ENCODE measurements at regions not wholly inside any gene's neighbourhood (a gene's known extent, or its start where the extent isn't known, plus 50 kb on each side); places are given as distances from the start of the nearest gene placed in this dataset.

DNA sequence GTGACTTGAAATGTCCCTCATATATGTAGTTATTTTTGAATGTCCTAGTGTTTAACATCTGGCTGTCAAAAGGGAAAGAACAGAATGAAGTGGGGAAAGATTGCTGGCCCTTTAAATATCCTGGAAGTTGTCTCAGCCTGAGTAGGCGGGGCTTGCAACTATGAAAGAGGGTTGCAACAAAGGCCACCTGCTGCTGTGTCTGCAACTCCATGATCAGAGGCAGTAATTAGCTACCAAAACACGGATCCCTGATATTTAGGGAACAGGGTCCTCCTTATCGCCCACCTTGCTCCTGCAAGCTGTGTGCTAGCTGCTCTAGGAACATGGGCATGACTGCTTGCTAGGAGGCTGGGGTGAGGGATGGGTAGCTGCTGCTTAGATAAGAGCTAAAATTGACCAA is 100.2 kb upstream of the CFAP20DC start:
- no peak for DNase-seq (ENCODE audit: low read depth in 1 of 2, low spot score in 1 of 2)

DNA sequence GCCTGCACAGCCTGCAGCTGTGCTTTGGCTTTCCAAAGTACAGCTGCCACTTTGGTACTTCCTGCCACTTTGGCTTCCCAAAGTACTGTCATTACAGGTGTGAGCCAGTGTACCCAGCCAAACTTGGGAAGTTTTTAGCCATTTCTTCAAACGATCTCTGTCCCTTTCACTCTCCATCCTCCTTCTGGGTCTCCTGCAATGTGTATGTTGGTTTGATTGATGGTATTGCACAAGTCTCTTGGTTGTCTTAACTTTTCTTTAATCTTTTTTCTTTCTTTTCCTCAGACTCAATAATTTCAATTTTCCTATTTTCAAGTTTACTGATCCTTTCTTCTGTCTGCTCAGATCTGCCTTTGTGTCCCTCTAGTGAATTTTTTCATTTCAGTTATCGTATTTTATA is 99.3 kb upstream of the CFAP20DC start:
- no peak for DNase-seq (ENCODE audit: low read depth in 1 of 2, low spot score in 1 of 2)

DNA sequence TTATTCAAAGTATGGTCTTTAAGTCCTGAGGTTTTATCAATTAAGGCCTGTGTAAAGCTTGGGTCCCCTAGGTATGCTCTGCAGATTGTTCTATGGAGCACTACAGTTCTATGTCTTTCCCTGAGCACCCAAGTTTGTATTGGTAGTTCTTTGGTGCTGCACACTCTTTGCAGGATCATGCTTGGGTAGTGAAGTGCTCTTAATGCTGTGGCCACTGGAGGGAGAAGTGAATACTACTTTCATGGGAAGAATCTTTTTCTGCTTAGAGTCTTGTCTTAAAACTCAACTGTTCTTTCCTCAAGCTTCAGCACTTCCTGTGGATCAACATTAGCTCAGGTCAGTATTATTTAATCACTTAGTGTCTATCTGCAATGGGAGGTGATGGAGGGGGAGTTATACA is 93.6 kb upstream of the CFAP20DC start:
- no peak for DNase-seq (ENCODE audit: low read depth in 1 of 2, low spot score in 1 of 2)

DNA sequence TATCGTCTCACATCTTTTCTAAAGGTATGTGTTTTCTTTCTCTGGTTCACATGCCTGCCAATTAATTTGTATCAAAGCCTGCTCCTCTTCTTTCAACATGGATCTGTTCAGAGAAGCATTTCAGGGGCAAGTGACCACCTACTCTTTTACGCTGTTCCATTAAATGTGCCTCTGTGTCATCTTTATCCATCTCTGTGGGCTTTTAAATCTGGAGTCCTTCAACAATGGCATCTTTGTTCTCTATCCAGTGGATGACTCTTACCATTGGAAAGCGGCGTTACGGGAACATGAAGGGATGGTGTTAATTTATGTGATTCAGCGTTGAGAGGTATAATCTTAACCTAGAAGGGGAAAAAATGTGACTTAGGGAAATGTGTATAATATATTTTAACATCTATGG is 92.7 kb upstream of the CFAP20DC start:
- DNase-seq (ENCODE audit: low read depth in 1 of 2, low spot score in 1 of 2) = no peak

DNA sequence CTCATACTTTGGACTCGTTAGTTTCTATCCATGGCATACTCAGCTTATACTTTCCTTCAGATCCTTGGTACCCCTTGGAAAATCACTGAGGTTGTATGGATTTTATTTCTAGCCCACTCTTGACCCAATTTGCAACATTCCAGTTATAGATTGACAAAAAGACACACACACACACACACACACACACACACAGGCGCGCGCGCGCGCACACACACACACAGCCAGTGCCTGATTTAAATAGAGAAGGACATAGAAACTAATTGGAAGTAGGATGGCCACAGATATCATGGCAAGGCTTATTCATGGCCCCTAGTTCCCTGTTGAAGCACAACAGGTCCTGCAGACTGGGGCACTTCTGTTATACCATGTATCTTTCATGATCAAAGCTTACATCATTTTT is 89.1 kb upstream of the CFAP20DC start:
- no peak for DNase-seq (ENCODE audit: low read depth in 1 of 2, low spot score in 1 of 2)

DNA sequence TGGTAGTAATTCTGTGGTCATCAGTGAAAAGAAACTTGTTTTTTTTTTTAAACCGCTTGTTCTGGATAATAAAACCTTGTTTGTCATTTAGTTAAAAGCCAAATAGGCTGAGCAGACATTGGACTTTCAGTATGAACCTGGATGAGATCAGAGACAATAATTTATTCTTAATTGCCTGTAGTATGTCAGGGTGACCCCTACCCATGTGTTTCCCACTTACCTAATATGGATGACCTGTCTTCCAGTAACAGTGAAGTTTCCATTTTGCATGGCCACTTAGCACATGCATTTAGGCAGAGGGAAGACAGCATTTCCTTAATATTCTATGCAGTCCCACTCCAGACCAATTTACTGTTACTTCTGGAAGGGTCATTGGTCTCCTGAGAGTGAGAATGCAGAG is 87.6 kb upstream of the CFAP20DC start:
- DNase-seq (ENCODE audit: low read depth in 1 of 2, low spot score in 1 of 2) = no peak

DNA sequence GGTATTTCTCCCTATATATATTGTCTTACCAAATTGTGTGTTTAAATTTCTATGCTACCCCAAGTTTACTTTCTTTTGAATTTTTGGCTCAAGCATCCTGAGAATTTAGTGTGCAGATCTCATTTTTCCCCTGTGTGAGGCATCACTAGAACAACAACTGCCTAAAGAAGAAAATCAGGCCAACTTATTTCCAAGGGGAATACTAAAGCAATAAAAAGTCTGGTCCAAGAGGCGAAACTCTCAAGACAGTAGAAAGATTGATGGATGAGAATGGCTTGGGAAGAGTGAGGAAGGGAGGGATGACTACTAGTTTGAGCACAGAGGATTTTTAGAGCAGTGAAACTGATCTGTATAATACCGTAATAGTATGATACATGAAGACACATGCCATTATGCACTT is 86.3 kb upstream of the CFAP20DC start:
- DNase-seq (ENCODE audit: low read depth in 1 of 2, low spot score in 1 of 2) = no peak

DNA sequence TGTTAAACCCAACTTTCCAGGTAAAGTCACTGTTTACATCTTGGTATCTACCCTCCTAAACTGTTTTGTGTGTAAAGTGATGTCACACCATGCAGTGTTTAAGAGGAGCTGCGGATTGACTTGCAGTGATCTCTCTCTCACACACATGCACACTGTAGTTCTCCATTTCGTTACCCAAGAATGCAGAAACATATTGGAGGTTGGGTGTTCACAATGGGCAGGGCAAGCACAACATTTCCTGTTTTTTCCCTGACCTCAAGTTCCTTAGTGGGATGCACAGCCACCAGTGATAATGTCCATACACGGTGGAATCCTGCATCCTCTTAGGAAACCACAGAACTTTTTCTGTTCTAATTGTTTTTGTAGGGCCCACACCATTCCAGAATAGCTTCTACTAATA is 85.3 kb upstream of the CFAP20DC start:
- no peak for DNase-seq (ENCODE audit: low read depth in 1 of 2, low spot score in 1 of 2)

DNA sequence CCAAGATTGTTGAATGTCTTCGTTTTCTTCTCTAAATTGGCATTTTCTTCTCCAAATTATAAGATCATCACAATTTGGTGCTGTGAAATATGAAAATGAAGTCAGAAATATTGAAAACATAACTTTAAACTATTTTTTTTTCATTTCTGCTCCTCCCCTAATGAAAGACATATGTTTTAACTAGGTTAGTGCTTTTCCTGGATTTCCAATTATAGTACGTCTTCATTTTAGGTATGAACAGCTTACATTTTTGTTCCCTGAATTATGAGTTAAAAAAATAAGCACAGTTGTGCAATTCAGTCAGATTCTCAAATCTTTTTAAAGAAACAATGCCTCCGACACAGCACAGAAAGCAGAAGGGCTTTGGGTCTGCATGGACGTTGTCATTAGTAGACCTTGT is 83.5 kb upstream of the CFAP20DC start:
- DNase-seq (ENCODE audit: low read depth in 1 of 2, low spot score in 1 of 2) = no peak

DNA sequence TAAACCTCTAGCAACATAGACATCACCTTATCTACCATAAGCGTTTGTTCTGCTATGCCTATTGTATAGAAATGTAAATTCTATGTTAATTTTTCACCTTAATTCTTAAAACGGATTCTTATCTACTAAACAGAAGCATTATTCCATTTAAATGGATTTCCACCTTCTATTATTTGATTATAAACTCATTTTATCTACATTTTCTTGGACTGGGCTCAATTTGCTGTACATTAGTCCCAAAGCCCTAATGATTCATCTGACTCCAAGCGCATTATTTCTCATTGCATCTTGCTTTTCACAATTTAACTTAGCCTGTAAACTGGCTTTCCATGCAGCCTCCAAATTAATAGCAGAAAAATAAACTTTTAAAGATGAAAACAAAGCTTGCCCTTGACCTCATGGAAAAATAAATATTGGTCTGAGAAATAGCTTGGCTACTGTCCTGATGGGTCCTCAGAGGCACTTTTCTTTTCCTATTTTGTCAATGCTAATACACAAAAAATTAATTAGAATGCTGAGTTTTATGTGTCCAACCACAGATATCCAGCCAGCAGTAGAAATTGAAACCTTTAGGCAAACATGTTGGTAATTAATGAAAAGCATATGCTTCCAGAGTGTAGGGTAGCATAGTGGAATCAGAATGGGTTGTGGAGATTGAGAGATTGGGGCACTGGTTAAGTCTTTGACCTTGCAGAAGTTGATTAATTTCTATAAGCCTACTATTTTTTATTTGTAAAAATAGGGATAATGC is 81.4 kb upstream of the CFAP20DC start:
- no peak for DNase-seq (ENCODE audit: low read depth in 1 of 2, low spot score in 1 of 2)

DNA sequence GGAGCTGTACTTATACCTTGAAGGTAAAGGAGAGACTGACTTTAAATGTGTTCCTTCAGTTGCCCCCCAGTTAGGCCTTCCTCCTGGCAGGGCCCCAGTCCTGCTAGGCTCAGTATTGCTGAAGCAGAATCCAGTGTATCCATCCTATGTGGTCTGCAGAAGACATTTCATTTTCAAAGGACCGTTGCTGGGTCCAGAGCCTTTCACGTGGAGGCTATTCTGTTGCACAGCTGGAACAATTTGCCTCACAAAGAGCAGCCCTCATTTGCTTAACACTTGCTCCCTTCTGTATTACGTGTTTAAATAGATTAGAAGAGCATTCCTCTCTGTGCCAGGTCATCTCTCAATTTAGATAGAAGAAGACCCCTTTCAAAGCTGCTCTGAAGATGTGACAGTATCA is 78.9 kb upstream of the CFAP20DC start:
- no peak for DNase-seq (ENCODE audit: low read depth in 1 of 2, low spot score in 1 of 2)

DNA sequence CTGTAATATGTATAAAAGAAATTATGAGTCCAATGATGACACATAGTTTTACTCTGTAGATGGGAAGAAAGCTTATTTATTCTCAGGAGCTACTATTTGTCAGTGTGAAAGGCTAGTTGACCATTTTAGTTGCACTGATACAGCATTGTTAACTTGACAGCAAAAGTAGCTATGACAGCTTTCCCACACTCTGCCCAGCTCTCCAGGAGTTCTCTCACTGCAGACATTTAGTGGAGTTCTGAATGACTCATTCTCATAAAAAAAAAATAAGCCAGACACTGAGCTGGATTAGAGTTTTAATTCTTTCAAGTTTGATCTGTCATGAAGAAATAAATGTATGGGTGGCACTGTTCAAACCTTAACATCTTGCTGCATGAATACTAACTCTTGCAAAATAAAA is 77.2 kb upstream of the CFAP20DC start:
- DNase-seq (ENCODE audit: low read depth in 1 of 2, low spot score in 1 of 2) = no peak

DNA sequence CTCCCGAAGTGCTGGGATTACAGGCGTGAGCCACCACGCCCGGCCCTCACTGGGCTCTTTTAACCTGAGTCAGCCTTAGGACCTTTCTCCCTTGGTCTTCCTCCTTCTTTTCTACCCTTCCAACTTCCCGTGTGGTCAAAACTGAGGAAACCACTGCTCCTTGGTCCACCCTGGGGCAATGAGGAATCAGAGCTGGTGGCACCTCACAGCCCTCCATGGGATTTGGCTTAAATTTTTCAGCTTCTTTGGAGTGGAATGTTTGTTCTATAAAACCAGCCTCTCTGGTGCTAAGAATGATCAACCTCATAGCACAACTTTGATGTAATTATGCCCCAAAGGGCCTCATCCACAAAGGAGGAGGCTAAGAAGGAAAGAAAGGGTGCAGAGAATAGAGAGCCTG is 76.6 kb upstream of the CFAP20DC start:
- no peak for DNase-seq (ENCODE audit: low read depth in 1 of 2, low spot score in 1 of 2)

DNA sequence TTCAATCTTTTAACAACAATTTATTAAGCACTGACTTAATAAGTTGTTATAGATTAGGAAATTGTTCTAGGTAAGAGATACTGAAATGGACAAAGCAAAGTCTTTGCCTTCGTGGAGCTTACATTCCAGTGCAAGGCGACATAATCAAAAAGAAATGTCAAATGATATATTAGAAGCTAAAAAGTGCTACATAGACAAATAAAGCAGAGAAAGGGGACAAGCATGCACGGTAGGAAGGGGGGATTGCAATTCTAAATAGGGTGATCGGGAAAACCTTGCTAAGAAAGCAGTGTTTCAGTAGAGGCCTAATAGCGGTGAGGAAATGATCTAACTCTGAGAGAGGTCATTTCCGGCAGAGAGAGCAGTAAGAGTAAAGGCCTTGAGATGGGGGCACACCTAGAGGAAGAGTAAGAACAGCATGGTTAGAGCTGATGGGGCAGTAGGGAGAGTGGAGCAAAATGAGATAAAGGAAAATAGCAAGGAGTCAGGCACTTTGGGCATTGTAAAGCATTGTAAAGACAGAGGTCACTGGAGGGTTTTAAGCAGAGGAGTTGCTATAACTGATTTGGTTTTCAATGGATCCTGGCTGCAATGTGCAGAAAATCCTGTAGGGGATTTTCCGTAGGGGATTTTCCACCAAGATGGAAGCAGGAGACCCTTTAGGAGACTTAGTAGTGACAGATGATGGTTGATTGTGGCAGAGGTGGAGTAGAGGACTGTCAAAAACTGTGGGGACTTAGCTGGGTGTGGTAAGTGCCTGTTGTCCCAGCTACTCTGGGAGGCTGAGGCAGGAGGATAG is 71.7 kb upstream of the CFAP20DC start:
- no peak for DNase-seq (ENCODE audit: low read depth in 1 of 2, low spot score in 1 of 2)

DNA sequence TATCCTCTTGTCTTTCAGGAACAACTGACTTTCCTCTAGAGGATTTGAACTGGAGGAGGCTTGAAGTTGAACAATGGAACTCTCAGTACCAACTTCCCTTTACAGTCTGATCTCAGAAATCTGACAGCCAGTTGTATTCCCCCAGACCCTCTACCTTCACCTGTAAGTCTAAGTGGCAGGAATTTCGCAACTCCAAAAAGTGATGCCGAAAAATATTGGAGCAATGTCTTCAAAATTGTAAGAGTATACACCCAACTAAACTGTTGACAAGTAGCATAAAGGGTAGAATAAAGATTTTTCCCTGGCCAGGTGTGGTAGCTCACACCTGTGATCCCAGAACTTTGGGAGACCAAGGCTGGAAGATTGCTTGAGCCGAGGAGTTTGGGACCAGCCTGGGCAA is 69.1 kb upstream of the CFAP20DC start:
- DNase-seq (ENCODE audit: low read depth in 1 of 2, low spot score in 1 of 2) = no peak

DNA sequence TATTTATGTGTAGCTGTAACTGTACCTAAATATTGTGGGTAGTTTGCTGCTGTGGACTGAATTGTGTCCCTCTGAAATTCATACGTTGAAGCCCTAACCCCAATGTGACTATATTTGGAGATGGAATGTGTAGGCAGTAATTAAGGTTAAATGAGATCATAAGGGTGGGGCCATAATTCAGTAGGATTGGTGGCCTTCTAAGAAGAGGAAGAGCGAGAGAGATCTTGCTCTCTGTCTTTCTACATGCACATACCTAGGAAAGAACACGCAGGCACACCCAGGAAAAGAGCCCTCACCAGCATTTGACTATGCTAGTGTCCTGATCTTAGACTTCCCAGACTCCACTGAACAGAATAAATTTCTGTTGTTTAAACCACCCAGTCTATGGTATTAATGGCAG is 67.6 kb upstream of the CFAP20DC start:
- DNase-seq (ENCODE audit: low read depth in 1 of 2, low spot score in 1 of 2) = no peak

DNA sequence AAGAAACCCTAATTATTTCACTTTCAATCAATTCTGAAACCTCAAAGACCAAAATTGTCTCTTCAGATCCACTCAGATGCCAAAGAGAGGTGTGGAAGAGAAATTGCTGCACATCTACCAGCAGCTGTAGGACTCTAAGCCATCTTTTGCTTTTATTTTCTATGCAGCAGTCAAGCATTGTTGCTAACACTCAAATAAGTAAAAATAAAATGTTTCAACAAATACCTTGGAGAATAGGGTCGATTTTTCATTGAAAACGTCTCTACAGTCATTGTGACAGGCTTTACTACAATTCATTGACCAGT is 66.4 kb upstream of the CFAP20DC start:
- no peak for DNase-seq (ENCODE audit: low read depth in 1 of 2, low spot score in 1 of 2)

DNA sequence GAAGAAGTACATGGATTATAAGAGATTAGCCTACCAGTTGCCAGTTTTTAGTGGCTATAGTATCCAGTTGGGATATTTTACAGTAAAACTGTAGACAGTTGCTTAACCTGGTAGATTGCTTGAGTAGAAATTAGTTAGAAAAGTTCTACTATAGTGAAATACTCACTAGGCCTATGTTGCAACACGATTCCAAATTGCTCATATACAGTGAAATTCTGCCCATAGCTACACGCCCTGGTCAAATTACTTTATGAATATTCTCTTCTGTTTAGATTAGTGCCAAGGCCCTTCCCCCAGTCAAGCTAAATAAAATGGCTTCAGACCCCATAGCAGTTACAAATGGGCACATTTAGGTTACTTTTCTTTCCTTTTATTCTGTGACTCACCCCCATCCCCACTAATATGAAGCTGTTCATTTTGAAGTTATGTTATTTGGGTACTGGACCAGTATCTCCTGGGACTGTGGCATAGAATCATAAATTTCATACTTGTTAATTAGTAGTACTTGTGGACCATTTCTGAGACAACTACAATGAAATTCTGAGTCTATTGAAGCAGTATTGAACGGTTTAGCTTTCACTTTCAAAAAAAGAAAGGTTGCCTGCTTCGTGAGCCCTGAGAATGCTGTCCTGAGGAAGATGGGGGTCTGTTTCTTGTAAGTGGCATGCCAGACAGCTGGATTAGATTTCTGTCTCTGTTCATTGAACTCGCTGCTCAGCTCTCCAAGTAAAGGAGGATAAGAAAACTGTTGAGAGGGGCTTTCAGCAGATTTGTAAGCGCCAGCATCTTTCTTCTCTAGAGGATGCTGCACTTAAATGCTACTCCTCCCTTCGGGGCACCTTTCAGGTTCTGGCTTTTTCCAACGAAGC is 65.8 kb upstream of the CFAP20DC start:
- DNase-seq (ENCODE audit: low read depth in 1 of 2, low spot score in 1 of 2) = no peak

DNA sequence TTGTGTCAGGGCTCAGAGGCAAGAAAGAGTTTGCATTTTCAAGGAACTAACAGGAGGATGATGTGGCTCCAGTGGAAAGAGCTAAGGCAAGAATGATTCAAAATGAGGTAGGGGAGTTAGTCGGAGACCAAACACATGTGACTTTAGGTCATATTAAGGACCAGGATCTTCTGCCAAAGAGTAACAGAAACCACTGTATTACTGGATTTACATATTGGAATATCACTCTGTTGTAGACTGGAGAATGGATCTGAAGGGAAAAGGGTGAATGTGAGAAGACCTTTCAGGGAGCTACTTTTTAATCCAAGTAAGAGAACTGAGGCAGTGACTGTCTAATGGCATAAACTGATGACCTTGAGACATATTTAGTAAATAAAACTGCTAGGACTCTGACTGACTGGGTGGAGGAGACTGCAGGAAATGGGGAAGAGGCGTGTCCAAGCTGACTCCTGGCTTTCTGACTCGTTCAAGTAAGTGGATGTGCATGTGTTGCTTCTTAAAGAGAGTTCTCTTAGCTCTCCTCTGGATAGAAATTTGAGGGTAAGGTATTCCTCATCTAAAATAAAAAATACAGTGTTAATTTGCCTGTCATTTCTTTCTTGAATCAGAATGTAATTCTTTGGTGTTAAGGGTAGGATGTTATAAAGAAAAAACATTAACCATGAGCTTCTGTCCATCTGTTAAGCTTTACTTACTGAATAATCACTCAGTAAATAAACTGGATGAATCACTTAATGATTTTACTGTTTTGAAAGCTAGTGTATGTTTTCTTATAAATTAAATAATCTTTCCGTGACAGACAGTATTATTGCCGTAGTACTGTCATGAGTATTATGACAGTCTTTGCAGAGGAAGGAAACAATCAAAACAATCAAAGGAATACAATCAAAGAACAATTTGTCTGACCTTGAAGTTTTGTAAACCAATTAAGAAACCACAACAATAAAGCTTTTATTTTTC is 58.3 kb upstream of the CFAP20DC start:
- no peak for DNase-seq (ENCODE audit: low read depth in 1 of 2, low spot score in 1 of 2)

DNA sequence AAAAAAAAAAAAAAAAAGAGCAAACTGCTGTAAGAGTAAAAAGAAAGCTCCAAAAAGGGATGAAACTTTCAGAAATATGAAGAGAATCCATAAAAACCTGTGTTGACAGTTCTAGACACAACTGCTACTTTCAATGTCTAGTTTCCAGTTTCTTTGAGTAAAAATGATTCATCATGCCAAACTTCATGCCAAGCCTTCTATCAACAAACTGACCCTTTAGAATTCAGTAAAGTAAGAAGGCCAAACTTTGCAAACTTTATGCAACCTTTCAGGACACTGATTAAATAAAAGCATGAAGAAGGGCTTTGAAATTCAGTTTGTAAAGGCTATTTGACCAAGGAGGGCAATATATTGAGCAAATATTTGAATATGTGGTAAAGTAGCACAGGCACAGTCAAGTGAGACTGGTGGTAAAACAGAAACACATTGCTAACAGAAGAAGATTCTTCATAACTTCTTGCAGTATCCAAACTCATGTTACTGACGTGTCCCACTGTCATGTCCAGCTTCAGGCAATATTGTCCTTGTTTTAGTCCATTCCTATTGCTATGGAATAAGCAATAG is 56.3 kb upstream of the CFAP20DC start:
- DNase-seq (ENCODE audit: low read depth in 1 of 2, low spot score in 1 of 2) = no peak

DNA sequence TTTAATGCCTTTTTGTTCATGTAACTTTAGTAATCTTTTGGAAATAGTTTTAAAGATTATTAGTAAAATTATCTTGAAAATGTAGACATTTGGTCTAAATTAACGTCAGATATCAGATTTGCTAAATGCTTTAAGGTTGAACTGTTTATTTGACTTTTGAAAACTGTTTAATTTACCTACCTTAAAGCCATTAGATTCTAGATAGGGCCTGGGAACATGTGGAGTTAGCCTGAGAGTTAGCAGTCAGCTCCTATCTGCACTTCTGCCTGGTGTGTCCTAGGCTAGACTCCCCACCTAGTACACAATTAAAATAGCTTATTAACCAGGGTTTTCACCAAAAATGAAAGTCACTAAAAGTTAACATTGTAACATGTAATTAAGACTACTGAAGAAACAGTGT is 53.7 kb upstream of the CFAP20DC start:
- no peak for DNase-seq (ENCODE audit: low read depth in 1 of 2, low spot score in 1 of 2)
